ENCODE measurements at regions not wholly inside any gene's neighbourhood (a gene's known extent, or its start where the extent isn't known, plus 50 kb on each side); places are given as distances from the start of the nearest gene placed in this dataset.
A peak's percentile ranks its signal among the peaks of the same experiment; 100 is the strongest.

DNA sequence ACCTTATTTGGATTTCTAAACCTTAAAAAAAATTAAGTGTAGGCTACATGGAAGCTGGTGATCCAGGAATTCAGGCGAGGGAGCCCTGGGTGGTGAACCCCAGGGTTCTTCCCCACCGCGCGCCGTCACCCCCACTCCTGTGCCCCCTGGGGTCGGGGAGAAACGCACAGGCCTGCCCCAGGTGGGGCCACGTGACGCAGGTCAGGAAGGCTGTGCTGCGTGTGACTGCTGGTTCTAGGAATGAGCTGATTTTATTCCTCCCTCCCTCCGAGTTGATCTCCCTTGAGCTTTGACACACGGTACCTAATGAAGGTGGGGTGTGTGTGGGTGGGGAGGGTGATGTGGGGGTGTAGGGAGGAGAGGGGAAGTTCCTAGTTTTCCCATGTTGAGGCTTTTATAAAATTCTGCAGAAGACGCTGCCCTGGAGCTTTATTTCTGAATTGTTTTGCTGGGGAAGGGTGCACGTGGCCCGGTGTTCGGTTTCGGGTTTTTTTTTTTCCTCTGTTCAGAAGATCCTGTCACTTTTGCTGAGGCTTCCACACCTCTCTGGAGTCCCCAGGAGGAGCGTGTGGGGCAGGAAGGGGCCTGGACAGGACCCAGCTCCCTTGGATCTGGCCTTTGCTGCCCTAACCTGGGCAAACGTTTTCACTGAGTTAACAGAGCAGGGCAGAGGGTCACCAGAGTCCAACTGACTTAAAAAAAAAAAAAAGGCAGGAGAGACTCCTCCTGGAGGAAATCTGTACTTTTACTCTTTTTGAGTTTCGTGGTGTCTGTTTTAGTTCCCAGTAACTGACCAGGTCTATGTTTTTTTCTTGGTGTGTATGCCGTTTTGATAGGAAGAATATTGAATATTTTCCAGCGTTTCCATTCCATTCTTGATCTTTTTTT lies 55.8 kb upstream of the GSE1 start:
- DNase-seq = no peak

DNA sequence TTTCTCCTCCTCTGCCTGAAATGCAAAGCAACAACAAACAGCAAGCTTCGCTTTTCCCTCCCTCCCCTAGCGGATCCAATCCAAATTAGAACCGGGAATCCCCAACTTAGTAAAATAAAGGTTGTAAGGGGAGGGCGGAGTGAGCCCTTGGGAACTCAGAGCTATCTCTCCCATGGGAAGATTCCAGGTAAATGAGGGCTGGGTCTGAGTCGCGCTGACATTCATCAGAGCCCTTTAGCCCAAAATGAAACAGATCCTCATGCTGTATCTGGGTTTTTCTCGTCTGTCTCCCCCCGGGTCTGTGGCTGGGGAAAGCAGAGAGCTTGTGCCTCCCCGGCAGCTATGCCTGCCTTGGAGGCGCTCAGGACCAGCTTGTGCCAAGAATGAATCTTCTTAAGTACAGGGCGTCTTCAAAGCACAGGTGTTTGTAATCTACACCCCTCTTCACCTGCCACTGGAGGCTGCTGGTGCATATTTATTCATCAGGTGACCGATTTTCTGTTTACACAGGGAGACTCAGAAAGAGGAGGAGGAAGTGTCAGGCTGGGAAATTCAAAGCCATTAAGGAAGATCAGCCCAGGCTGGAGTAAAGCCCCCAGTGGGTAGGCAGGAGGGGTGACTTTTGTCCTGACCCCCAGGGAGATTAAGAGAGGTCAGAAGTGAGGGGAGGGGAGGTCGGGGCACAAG lies 55.0 kb upstream of the GSE1 start:
- DNase-seq = peak; percentile 85

DNA sequence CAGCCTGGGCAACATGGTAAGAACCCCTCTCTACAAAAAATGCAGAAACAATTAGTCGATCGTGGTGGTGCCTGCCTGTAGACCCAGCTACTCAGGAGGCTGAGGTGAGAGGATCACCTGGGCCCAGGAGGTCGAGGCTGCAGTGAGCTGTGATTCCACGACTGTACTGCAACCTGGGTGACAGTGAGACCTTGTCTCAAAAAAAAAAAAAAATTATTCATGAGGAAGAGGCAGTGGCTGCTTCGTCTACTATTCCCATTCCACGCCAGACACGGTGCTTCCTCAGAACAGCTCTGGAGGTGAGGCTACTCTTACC lies 52.2 kb upstream of the GSE1 start:
- no peak for DNase-seq

DNA sequence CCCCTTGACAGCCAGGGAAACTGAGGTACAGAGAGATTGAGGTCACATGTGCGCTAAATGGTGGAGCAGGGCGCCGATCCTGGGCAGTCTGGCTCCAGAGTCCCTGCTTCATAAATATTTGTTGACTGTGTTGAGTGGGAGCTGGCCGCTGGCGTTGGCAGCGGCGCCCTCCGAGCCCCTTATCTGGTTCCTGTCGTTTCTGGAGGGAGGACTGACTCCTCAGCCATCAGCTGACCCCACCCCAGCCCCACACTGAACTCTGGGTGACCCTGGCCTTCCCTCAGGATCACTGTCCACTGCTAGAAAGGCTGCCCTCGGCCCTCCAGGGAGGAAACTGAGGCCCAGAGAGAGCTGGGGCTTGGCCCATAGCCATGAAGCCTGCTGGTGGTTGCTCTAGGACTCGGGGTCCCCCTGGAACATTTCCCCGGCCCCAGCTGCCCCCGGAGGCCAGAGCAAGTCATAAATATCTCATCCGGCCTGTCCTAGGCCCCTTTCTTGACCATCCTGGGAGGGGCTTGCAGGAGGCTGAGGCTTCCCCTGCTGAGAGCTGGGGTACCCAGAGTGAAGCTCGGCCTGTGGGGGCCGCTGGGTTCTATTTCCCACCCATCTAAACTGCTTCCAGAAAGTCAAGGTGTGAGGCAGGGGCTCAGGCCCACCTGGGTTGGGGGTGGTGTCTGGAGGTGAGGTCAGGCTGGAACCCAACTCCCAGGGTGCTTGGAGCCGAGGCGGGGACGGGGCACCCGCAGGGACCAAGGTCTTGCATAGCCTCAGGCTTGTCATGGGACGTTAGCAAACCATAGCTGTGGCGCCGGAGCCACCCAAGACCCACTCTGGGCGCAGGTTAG lies 51.7 kb upstream of the GSE1 start:
- DNase-seq = no peak

DNA sequence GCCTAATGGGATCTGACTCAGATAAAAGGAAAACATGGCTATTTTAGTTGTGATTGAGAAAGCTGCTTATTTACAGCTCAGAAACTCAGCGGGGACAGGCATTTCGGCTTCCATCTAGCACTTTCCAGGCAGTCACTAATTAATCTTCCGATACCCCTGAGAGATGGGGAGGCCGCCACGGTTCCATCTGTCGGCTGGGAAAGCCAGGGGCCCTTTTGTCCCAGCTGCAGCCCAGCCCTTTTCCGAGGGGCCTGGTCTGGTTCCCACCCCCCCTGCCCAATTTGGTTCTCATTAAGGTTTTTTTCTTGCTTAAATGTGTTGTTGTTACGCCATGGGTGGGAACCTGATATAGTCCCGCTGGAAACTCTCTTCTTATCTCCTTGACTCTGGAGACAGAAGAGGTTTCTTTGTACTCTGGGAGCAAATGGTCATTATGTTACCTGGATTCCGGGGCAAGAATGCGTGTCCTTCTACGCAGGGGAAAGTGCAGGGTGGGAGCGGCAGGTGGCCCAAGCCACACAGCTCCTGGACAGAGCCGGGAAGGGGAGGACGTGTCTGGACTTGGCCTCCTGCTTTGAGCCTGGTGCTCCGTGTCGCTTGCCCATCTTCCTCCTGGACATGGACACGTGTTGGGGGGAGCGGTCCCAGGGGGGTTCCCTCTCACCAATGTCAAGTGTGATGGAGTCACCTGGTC lies 50.9 kb upstream of the GSE1 start:
- peak; percentile 10 for DNase-seq

DNA sequence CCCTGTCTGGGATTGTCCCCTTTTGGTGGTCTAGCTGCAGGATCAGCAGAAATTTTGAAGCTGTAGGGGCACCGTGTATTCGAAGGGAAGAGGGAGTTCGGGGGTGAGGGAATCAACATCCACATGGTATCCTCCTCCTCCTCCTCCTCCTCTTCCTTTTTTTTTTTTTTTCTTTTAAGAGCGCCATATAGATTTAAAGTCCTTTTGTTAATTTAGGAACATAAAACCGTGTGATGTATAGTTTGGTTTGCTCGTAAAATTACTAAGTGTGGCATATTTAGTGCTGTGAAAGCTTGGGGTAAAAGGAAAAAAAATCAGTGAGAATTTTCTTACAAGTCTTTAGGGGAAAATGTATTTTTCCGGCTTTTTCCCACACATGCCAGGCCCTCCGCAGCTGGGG lies 50.1 kb upstream of the GSE1 start:
- DNase-seq = no peak
